Kidney (tissue), 13 donors: ENCODE measurements at regions not wholly inside any gene's neighbourhood (a gene's known extent, or its start where the extent isn't known, plus 50 kb on each side); places are given as distances from the start of the nearest gene placed in this dataset.

ENCODE experiments used
- DNase-seq, 5 donors: peaks; one replicate each; pipeline ENCODE4 v3.0.0-alpha.2; 2013 to 2020
- FAIRE-seq: peaks from 2 replicates; lab custom pipeline; 2012; peaks lifted over from hg19 to GRCh38; lab: Jason Lieb, UNC
- H3K27ac ChIP-seq, 2 donors: one replicate each; pipeline ENCODE4 v1.7.0; 2013; ENCODE audit warnings: low read depth in 2 of 2, low read length in 2 of 2, inconsistent platforms in 1 of 2
- H3K27me3 ChIP-seq: one replicate; pipeline ENCODE4 v1.7.1; 2013; ENCODE audit warnings: low read length, inconsistent platforms; ENCODE audit not compliant: control insufficient read depth, insufficient read depth
- H3K36me3 ChIP-seq, 3 donors: one replicate each; pipeline versions ENCODE4 v1.7.0 to v1.7.1; 2013; ENCODE audit warnings: low read length in 3 of 3, control low read depth in 1 of 3, inconsistent platforms in 1 of 3; ENCODE audit not compliant: insufficient read depth in 3 of 3, control insufficient read depth in 2 of 3
- H3K4me1 ChIP-seq, 3 donors: one replicate each; pipeline versions ENCODE4 v1.7.0 to v1.7.1; 2013; ENCODE audit warnings: low read length in 3 of 3, inconsistent platforms in 1 of 3, low read depth in 1 of 3; ENCODE audit not compliant: control insufficient read depth in 2 of 3, insufficient read depth in 2 of 3
- H3K4me3 ChIP-seq, 3 donors: one replicate each; pipeline versions ENCODE4 v1.7.0 to v1.8.1; 2013; ENCODE audit warnings: low read length in 3 of 3, control low read depth in 1 of 3, inconsistent platforms in 1 of 3
- H3K9ac ChIP-seq, 3 donors: one replicate each; pipeline versions ENCODE4 v1.7.0 to v1.7.1; 2013; ENCODE audit warnings: low read length in 3 of 3, control low read depth in 1 of 3, inconsistent platforms in 1 of 3
- H3K9me3 ChIP-seq, 3 donors: one replicate each; pipeline versions ENCODE4 v1.7.0 to v1.7.1; 2013; ENCODE audit warnings: low read length in 3 of 3, control low read depth in 1 of 3, inconsistent platforms in 1 of 3; ENCODE audit not compliant: control insufficient read depth in 2 of 3, insufficient read depth in 1 of 3
- intact Hi-C: fragments of 100-400 bp; cut with DNase I; formaldehyde crosslinking; loops from one replicate; pipeline ENCODE4 v1.11.1; 2022
- TF ChIP-seq, protein P1 (sequence below): IDR thresholded peaks from 3 replicates; pipeline ENCODE4 v1.5.1; 2012; ENCODE audit warnings: mild to moderate bottlenecking, moderate library complexity, borderline replicate concordance; ENCODE audit not compliant: insufficient read depth; ENCODE audit errors: extremely low read depth
- donor health status: control.
- donor health status: control.
- donor health status: control.
- donor health status: control.
- donor health status: control.
- donor health status: DM: yes; HTN: yes; CAD: no.
- donor health status: Normal renal cell carcinoma (clear cell type).

DNA sequence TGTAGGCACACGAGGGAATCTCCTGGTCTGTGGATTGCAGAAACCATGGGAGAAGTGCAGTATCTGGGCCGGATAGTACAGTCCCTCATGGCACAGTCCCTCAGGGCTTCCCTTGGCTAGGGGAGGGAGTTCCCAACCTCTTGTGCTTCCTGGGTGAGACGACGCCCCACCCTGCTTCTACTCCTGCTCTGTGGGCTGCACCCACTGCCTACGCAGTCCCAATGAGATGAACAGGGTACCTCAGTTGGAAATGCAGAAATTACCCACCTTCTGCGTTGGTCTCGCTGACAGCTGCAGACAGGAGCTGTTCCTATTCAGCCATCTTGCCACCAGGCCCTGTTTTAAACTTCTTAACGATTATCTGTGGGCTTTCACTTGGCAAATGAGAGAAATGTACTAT lies 157.2 kb upstream of the CARD18 start:
- Histone ChIP-seq H3K4me3 (no peak overlapping the region), H3K27ac (no peak overlapping the region), H3K36me3 (no peaks in the 10 kb centered on the region), H3K9ac (no peak overlapping the region), H3K27me3 (no peaks in the 10 kb centered on the region), H3K9me3 (no peaks in the 10 kb centered on the region), H3K4me1 (no peaks in the 10 kb centered on the region)
- intact Hi-C loops = no loop called here
- DNase-seq = peak in 1 of 5 donors; percentile 32
- TF ChIP-seq, protein P1, sequence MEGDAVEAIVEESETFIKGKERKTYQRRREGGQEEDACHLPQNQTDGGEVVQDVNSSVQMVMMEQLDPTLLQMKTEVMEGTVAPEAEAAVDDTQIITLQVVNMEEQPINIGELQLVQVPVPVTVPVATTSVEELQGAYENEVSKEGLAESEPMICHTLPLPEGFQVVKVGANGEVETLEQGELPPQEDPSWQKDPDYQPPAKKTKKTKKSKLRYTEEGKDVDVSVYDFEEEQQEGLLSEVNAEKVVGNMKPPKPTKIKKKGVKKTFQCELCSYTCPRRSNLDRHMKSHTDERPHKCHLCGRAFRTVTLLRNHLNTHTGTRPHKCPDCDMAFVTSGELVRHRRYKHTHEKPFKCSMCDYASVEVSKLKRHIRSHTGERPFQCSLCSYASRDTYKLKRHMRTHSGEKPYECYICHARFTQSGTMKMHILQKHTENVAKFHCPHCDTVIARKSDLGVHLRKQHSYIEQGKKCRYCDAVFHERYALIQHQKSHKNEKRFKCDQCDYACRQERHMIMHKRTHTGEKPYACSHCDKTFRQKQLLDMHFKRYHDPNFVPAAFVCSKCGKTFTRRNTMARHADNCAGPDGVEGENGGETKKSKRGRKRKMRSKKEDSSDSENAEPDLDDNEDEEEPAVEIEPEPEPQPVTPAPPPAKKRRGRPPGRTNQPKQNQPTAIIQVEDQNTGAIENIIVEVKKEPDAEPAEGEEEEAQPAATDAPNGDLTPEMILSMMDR = no peak
- FAIRE-seq = no peak

- DNase-seq (peak in 1 of 5 donors; percentile 37), FAIRE-seq (no peak)
- no peaks in the 10 kb centered on the region for H3K36me3 ChIP-seq
- H3K4me1 ChIP-seq = no peaks in the 10 kb centered on the region
- no peak overlapping the region for H3K4me3 ChIP-seq
- H3K9me3 ChIP-seq = no peaks in the 10 kb centered on the region
- TF ChIP-seq, protein P1 = no peak
- no peak overlapping the region for H3K27ac ChIP-seq
- H3K9ac ChIP-seq = no peak overlapping the region
- intact Hi-C loops = no loop called here
- H3K27me3 ChIP-seq = no peaks in the 10 kb centered on the region
Measured at GRCh38 chr11:105296386-105296785, 156.8 kb upstream of the CARD18 start.

- Histone ChIP-seq H3K27ac (no peak overlapping the region), H3K4me1 (no peaks in the 10 kb centered on the region), H3K9ac (no peak overlapping the region), H3K36me3 (no peaks in the 10 kb centered on the region), H3K4me3 (no peak overlapping the region), H3K9me3 (no peaks in the 10 kb centered on the region), H3K27me3 (no peaks in the 10 kb centered on the region)
- TF ChIP-seq, protein P1 = no peak
- FAIRE-seq (no peak), DNase-seq (no peak)
- intact Hi-C loops = no loop called here
Measured at GRCh38 chr11:105282658-105283057, 143.1 kb upstream of the CARD18 start.

DNA sequence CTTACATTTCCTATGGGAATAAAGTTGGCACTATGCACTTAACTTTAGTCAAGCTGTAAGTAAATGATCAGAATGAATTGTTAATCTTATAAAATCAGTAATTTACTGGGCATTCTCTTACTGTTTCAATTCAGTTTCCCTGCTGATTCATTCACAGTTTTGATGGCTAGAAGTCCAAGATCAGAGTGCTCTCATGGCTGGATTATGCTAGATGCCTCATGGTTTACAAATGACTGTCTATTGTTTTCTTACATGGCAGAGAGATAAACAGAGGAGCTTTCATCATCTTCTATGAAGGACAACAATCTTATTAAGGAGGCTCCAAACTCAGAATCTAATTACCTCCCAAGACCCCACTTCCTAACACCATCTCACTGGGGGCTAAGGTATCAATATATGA lies 135.1 kb upstream of the CARD18 start:
- no peak for FAIRE-seq
- intact Hi-C loops = no loop called here
- no peaks in the 10 kb centered on the region for H3K4me1 ChIP-seq
- H3K36me3 ChIP-seq = no peaks in the 10 kb centered on the region
- peaks cover 0 to 3% (median 0%) of the 10 kb centered on the region in 3 donors for H3K9me3 ChIP-seq
- H3K27me3 ChIP-seq = no peaks in the 10 kb centered on the region
- H3K27ac ChIP-seq = no peak overlapping the region
- TF ChIP-seq, protein P1 = no peak
- no peak overlapping the region for H3K4me3 ChIP-seq
- no peak for DNase-seq
- no peak overlapping the region for H3K9ac ChIP-seq
